GM10248 (cell line): ENCODE measurements at regions not wholly inside any gene's neighbourhood (a gene's known extent, or its start where the extent isn't known, plus 50 kb on each side); places are given as distances from the start of the nearest gene placed in this dataset.

Source experiments
- CTCF ChIA-PET: fragments of 300-600 bp; sonication (Branson Sonifier 250); formaldehyde crosslinking; extraction: SDS; loops from one replicate; lab custom pipeline; 2021; ENCODE audit warnings: antibody characterized with exemption; lab: Yijun Ruan, JAX
- POLR2A ChIA-PET: fragments of 350-650 bp; sonication (Branson Sonifier 250); formaldehyde crosslinking; extraction: SDS; loops from one replicate; lab custom pipeline; 2020; ENCODE audit warnings: antibody characterized with exemption; lab: Yijun Ruan, JAX
- DNase-seq: peaks from one replicate; pipeline ENCODE4 v3.0.0; 2012; ENCODE audit errors: extremely low spot score
- CTCF ChIP-seq: IDR thresholded peaks from 2 replicates; pipeline ENCODE4 v1.5.1; 2012; ENCODE audit warnings: mild to moderate bottlenecking, low read depth; ENCODE audit errors: extremely low read depth, missing control alignments, control extremely low read depth

GRCh38 chr1:61588736-61589672 is 135.9 kb downstream of the TM2D1 start:
- ChIA-PET CTCF (interaction anchor here (0.7 to 3.9 kb wide), 29 partner anchors 9 to 1622 kb away, joined by 3 to 18 read pairs (median 5); no protein-coding TSS in a partner anchor), POLR2A (interaction anchor here (0.6 kb wide), 1 partner anchor 127 kb away, joined by 3 read pairs; no protein-coding TSS in a partner anchor)
- DNase-seq: peak; percentile 67
- TF ChIP-seq CTCF: peak; percentile 93

GRCh38 chr1:61585714-61586113 is 139.2 kb downstream of the TM2D1 start:
- no peak for DNase-seq
- ChIA-PET POLR2A (interaction anchor here (0.6 kb wide), 1 partner anchor 82 kb away, joined by 6 read pairs; no protein-coding TSS in a partner anchor), CTCF (interaction anchor here (1.2 to 4.0 kb wide), 3 partner anchors 8 to 1614 kb away, joined by 3 to 18 read pairs (median 18); no protein-coding TSS in a partner anchor)
- TF ChIP-seq CTCF: no peak

- CTCF ChIA-PET: interaction anchor here (1.0 to 4.0 kb wide), 7 partner anchors 11 to 1613 kb away, joined by 3 to 18 read pairs (median 3); no protein-coding TSS in a partner anchor
Measured at GRCh38 chr1:61583703-61584102, 141.2 kb downstream of the TM2D1 start.

GRCh38 chr1:61581251-61581650 is 143.7 kb downstream of the TM2D1 start:
- TF ChIP-seq CTCF: no peak
- CTCF ChIA-PET: interaction anchor here (3.8 kb wide), 1 partner anchor 8 kb away, joined by 17 read pairs; no protein-coding TSS in a partner anchor

More at GRCh38 chr1:61583703-61584102, 141.2 kb downstream of the TM2D1 start:
- POLR2A ChIA-PET: no interaction called here
- no peak for DNase-seq
- no peak for TF ChIP-seq CTCF

GRCh38 chr1:61580417-61580816 is 144.5 kb downstream of the TM2D1 start:
- TF ChIP-seq CTCF: no peak
- POLR2A ChIA-PET: no interaction called here
- DNase-seq: no peak
- CTCF ChIA-PET: interaction anchor here (3.8 kb wide), 1 partner anchor 8 kb away, joined by 17 read pairs; no protein-coding TSS in a partner anchor

More at GRCh38 chr1:61581251-61581650, 143.7 kb downstream of the TM2D1 start:
- POLR2A ChIA-PET: no interaction called here
- no peak for DNase-seq

- POLR2A ChIA-PET: no interaction called here
Measured at GRCh38 chr1:61579802-61580201, 145.1 kb downstream of the TM2D1 start.

More at GRCh38 chr1:61579802-61580201, 145.1 kb downstream of the TM2D1 start:
- no peak for DNase-seq
- TF ChIP-seq CTCF: no peak
- CTCF ChIA-PET: interaction anchor here (3.8 kb wide), 1 partner anchor 9 kb away, joined by 17 read pairs; no protein-coding TSS in a partner anchor
